OCI-LY1 (cell line): ENCODE measurements at regions not wholly inside any gene's neighbourhood (a gene's known extent, or its start where the extent isn't known, plus 50 kb on each side); places are given as distances from the start of the nearest gene placed in this dataset.

Experiments used
- CTCF ChIP-seq: fragments of 200-600 bp; sonication (generic), shearing (Covaris generic); IDR thresholded peaks from 2 replicates; pipeline ENCODE4 v1.5.1; 2017; ENCODE audit warnings: mild to moderate bottlenecking, antibody characterized with exemption, low read length, moderate library complexity, mixed read lengths
- EZH2 ChIP-seq: fragments of 200-600 bp; sonication (generic), shearing (Covaris generic); IDR thresholded peaks from 2 replicates; pipeline ENCODE4 v1.8.0; 2017; ENCODE audit warnings: borderline replicate concordance, mixed run types, mild to moderate bottlenecking, antibody characterized with exemption, low read length, moderate library complexity, mixed read lengths

GRCh38 chr10:90227217-90227656 is 525.8 kb downstream of the KIF20B start:
- TF ChIP-seq EZH2 = no peak
- TF ChIP-seq CTCF = no peak
